ENCODE measurements at regions not wholly inside any gene's neighbourhood (a gene's known extent, or its start where the extent isn't known, plus 50 kb on each side); places are given as distances from the start of the nearest gene placed in this dataset.
"Not testable (repeated sequence)": the region's sequence is repeated elsewhere in the genome, so short reads cannot be mapped to it uniquely, and the experiment has no call there.

GRCh38 chr19:23474761-23475160 lies 79.5 kb upstream of the ZNF91 start:
- Histone ChIP-seq H3K27ac (ENCODE audit: low read depth in 1 of 2, low read length in 2 of 2) (no peak overlapping the region), H3K27me3 (ENCODE audit: control insufficient read depth in 1 of 2, insufficient read depth in 2 of 2, low read length in 2 of 2) (peaks cover 12 to 15% of the 10 kb centered on the region in 2 experiments), H3K9me3 (ENCODE audit: control insufficient read depth in 1 of 2, insufficient read depth in 1 of 2, low read length in 2 of 2) (peaks cover 13 to 23% of the 10 kb centered on the region in 2 experiments), H3K36me3 (ENCODE audit: insufficient read depth, low read length) (no peaks in the 10 kb centered on the region), H3K4me1 (ENCODE audit: insufficient read depth, low read length) (no peaks in the 10 kb centered on the region), H3K4me3 (ENCODE audit: low read length) (no peak overlapping the region)
- no peak for TF ChIP-seq CTCF (IDR thresholded peaks at IDR 0.05)
- ATAC-seq (ENCODE audit: poor library complexity) (no peak), DNase-seq (no peak)
- Mint-ChIP-seq H3K27me3 (peaks cover 35% of the 10 kb centered on the region), H3K27ac (no peak overlapping the region), H3K4me1 (ENCODE audit: low read depth) (no peaks in the 10 kb centered on the region), H3K4me3 (no peak overlapping the region), H3K36me3 (ENCODE audit: low read depth) (no peaks in the 10 kb centered on the region), H3K9me3 (peaks cover 8% of the 10 kb centered on the region)
- ChIA-PET POLR2A (no interaction called here), CTCF (no interaction called here)
- intact Hi-C loops (cut with DNase I, micrococcal nuclease) = no loop called here

GRCh38 chr19:23474172-23474571 lies 78.9 kb upstream of the ZNF91 start:
- no peak for TF ChIP-seq CTCF (IDR thresholded peaks at IDR 0.05)
- Histone ChIP-seq H3K9me3 (ENCODE audit: control insufficient read depth in 1 of 2, insufficient read depth in 1 of 2, low read length in 2 of 2) (peaks cover 13 to 23% of the 10 kb centered on the region in 2 experiments), H3K36me3 (ENCODE audit: insufficient read depth, low read length) (no peaks in the 10 kb centered on the region), H3K4me1 (ENCODE audit: insufficient read depth, low read length) (no peaks in the 10 kb centered on the region), H3K27me3 (ENCODE audit: control insufficient read depth in 1 of 2, insufficient read depth in 2 of 2, low read length in 2 of 2) (peaks cover 12 to 15% of the 10 kb centered on the region in 2 experiments), H3K4me3 (ENCODE audit: low read length) (no peak overlapping the region), H3K27ac (ENCODE audit: low read depth in 1 of 2, low read length in 2 of 2) (no peak overlapping the region)
- no peak overlapping the region for H3K27ac Mint-ChIP-seq
- POLR2A ChIA-PET = no interaction called here
- H3K4me3 Mint-ChIP-seq = no peak overlapping the region
- ATAC-seq (ENCODE audit: poor library complexity) (no peak), DNase-seq (no peak)
- peaks cover 8% of the 10 kb centered on the region for H3K9me3 Mint-ChIP-seq
- H3K36me3 Mint-ChIP-seq (ENCODE audit: low read depth) = no peaks in the 10 kb centered on the region
- CTCF ChIA-PET = no interaction called here
- peaks cover 37% of the 10 kb centered on the region for H3K27me3 Mint-ChIP-seq
- intact Hi-C loops (cut with DNase I, micrococcal nuclease) = no loop called here
- H3K4me1 Mint-ChIP-seq (ENCODE audit: low read depth) = no peaks in the 10 kb centered on the region

GRCh38 chr19:23470873-23471545 lies 75.7 kb upstream of the ZNF91 start:
- H3K4me3 Mint-ChIP-seq = no peak overlapping the region
- H3K36me3 Mint-ChIP-seq (ENCODE audit: low read depth) = no peaks in the 10 kb centered on the region
- peaks cover 33% of the 10 kb centered on the region for H3K27me3 Mint-ChIP-seq
- no peaks in the 10 kb centered on the region for H3K4me1 Mint-ChIP-seq (ENCODE audit: low read depth)
- Histone ChIP-seq H3K27ac (ENCODE audit: low read depth in 1 of 2, low read length in 2 of 2) (no peak overlapping the region), H3K36me3 (ENCODE audit: insufficient read depth, low read length) (no peaks in the 10 kb centered on the region), H3K9me3 (ENCODE audit: control insufficient read depth in 1 of 2, insufficient read depth in 1 of 2, low read length in 2 of 2) (peaks cover 18 to 35% of the 10 kb centered on the region in 2 experiments), H3K27me3 (ENCODE audit: control insufficient read depth in 1 of 2, insufficient read depth in 2 of 2, low read length in 2 of 2) (peaks cover 12 to 15% of the 10 kb centered on the region in 2 experiments), H3K4me1 (ENCODE audit: insufficient read depth, low read length) (no peaks in the 10 kb centered on the region), H3K4me3 (ENCODE audit: low read length) (no peak overlapping the region)
- peaks cover 7% of the 10 kb centered on the region for H3K9me3 Mint-ChIP-seq
- no peak for DNase-seq
- TF ChIP-seq CTCF (IDR thresholded peaks at IDR 0.05) = no peak
- H3K27ac Mint-ChIP-seq = no peak overlapping the region
- ChIA-PET POLR2A (no interaction called here), CTCF (no interaction called here)
- intact Hi-C loops (cut with DNase I, micrococcal nuclease) = no loop called here
- no peak for ATAC-seq (ENCODE audit: poor library complexity)

- H3K4me1 Mint-ChIP-seq (ENCODE audit: low read depth); H3K4me3 ChIP-seq (ENCODE audit: low read length); H3K36me3 Mint-ChIP-seq (ENCODE audit: low read depth); H3K4me3 Mint-ChIP-seq; H3K36me3 ChIP-seq (ENCODE audit: insufficient read depth, low read length); POLR2A ChIA-PET; ATAC-seq (ENCODE audit: poor library complexity); H3K4me1 ChIP-seq (ENCODE audit: insufficient read depth, low read length); H3K27ac Mint-ChIP-seq; H3K27me3 Mint-ChIP-seq; H3K27me3 ChIP-seq (ENCODE audit: control insufficient read depth in 1 of 2, insufficient read depth in 2 of 2, low read length in 2 of 2); intact Hi-C loops (cut with DNase I, micrococcal nuclease); DNase-seq; CTCF ChIA-PET; H3K27ac ChIP-seq (ENCODE audit: low read depth in 1 of 2, low read length in 2 of 2): not testable (repeated sequence)
- peaks cover 3 to 26% of the 10 kb centered on the region in 2 experiments for H3K9me3 ChIP-seq (ENCODE audit: control insufficient read depth in 1 of 2, insufficient read depth in 1 of 2, low read length in 2 of 2)
- H3K9me3 Mint-ChIP-seq = peaks cover 12% of the 10 kb centered on the region
Measured at GRCh38 chr19:23464349-23464748, 69.1 kb upstream of the ZNF91 start.

Measured in CD4-positive, alpha-beta T cell (primary cell).